ENCODE measurements at regions not wholly inside any gene's neighbourhood (a gene's known extent, or its start where the extent isn't known, plus 50 kb on each side); places are given as distances from the start of the nearest gene placed in this dataset.

GRCh38 chr15:31255732-31256377, 70.8 kb upstream of the KLF13 start:
- TF ChIP-seq EZH2 (IDR thresholded peaks at IDR 0.05; ENCODE audit: borderline replicate concordance, low read length) (no peak), CTCF (IDR thresholded peaks at IDR 0.05; ENCODE audit: low read length) (no peak)

Data from OCI-LY1 (cell line).